K562 (cell line): ENCODE measurements at regions not wholly inside any gene's neighbourhood (a gene's known extent, or its start where the extent isn't known, plus 50 kb on each side); places are given as distances from the start of the nearest gene placed in this dataset.

ENCODE experiments used
- AFF4 ChIP-seq: sonication (generic); formaldehyde crosslinking; IDR thresholded peaks from 2 replicates; pipeline ENCODE4 v1.8.0; 2023; ENCODE audit warnings: mild to moderate bottlenecking, missing genetic modification reagents
- ERF ChIP-seq: fragments of 450-650 bp; formaldehyde crosslinking; IDR thresholded peaks from 2 replicates; pipeline ENCODE4 v1.4.0; 2020; ENCODE audit warnings: mild to moderate bottlenecking, mixed read lengths
- IRF1 ChIP-seq: sonication (generic); formaldehyde crosslinking; IDR thresholded peaks from 2 replicates; pipeline ENCODE4 v1.8.0; 2022; ENCODE audit warnings: missing genetic modification reagents, mild to moderate bottlenecking, borderline replicate concordance
- KAT2B ChIP-seq: IDR thresholded peaks from one replicate; pipeline ENCODE4 v1.6.1; 2012; ENCODE audit warnings: low read depth, mild to moderate bottlenecking, control low read depth, inconsistent platforms, low read length, moderate library complexity
- LEF1 ChIP-seq: fragments of 450-650 bp; IDR thresholded peaks from 2 replicates; pipeline ENCODE4 v1.6.1; 2016; ENCODE audit warnings: mild to moderate bottlenecking
- MTF1 ChIP-seq: fragments of 250-450 bp; sonication (Bioruptor Pico); IDR thresholded peaks from 2 replicates; pipeline ENCODE4 v1.9.0; 2021; ENCODE audit warnings: moderate library complexity, mild to moderate bottlenecking, inconsistent platforms, borderline replicate concordance
- PHF21A ChIP-seq: fragments of 450-650 bp; IDR thresholded peaks from 2 replicates; pipeline ENCODE4 v1.6.1; 2017; ENCODE audit warnings: low read depth, borderline replicate concordance
- SAP30 ChIP-seq: fragments of 200-600 bp; sonication (generic); IDR thresholded peaks from 2 replicates; pipeline ENCODE4 v1.6.1; 2012; ENCODE audit warnings: borderline replicate concordance, low read depth, mild to moderate bottlenecking, moderate library complexity, low read length, control low read depth, inconsistent platforms; ENCODE audit not compliant: insufficient read depth, poor library complexity, severe bottlenecking
- SIX5 ChIP-seq, 2 experiments: IDR thresholded peaks; 2 replicates each; pipeline ENCODE4 v1.6.1; 2011; ENCODE audit warnings: low read length in 2 of 2, borderline replicate concordance in 1 of 2, low read depth in 1 of 2, mild to moderate bottlenecking in 1 of 2, moderate library complexity in 1 of 2; ENCODE audit not compliant: insufficient read depth in 1 of 2
- SMARCC2 ChIP-seq: fragments of 450-650 bp; IDR thresholded peaks from 2 replicates; pipeline ENCODE4 v1.6.1; 2017; ENCODE audit warnings: antibody characterized with exemption, moderate library complexity, mild to moderate bottlenecking, low read depth
- SNIP1 ChIP-seq: fragments of 450-650 bp; IDR thresholded peaks from 2 replicates; pipeline ENCODE4 v1.7.1; 2017; ENCODE audit warnings: low read depth, mild to moderate bottlenecking
- TFAP4 ChIP-seq: sonication (generic); formaldehyde crosslinking; IDR thresholded peaks from 2 replicates; pipeline ENCODE4 v1.8.0; 2022; ENCODE audit warnings: missing genetic modification reagents, mild to moderate bottlenecking, moderate library complexity, borderline replicate concordance
- TSHZ1 ChIP-seq: fragments of 250-450 bp; sonication (Bioruptor Pico); IDR thresholded peaks from 2 replicates; pipeline ENCODE4 v1.4.0; 2020; ENCODE audit warnings: mild to moderate bottlenecking, moderate library complexity
- ZBTB33 ChIP-seq: sonication (generic); formaldehyde crosslinking; IDR thresholded peaks from 2 replicates; pipeline ENCODE4 v1.8.1; 2023; ENCODE audit warnings: mild to moderate bottlenecking, missing genetic modification reagents
- ZNF551 ChIP-seq: fragments of 250-450 bp; sonication (Bioruptor Pico); IDR thresholded peaks from 2 replicates; pipeline ENCODE4 v1.5.0; 2021; ENCODE audit warnings: mild to moderate bottlenecking, moderate library complexity
- ZNF778 ChIP-seq: fragments of 450-650 bp; formaldehyde crosslinking; IDR thresholded peaks from 2 replicates; pipeline ENCODE4 v1.4.0; 2020; ENCODE audit warnings: mild to moderate bottlenecking, moderate library complexity

GRCh38 chr15:79595995-79596622 lies 164.0 kb downstream of the MINAR1 start (continued):
- TF ChIP-seq TSHZ1 (no peak), ERF (no peak), PHF21A (peak; percentile 49; the same call in 1 of the 2 replicates), ZBTB33 (no peak), SNIP1 (no peak), SAP30 (no peak), TFAP4 (peak; percentile 50; the same call in 1 of the 2 replicates), SMARCC2 (no peak), AFF4 (CRISPR knock-in tag) (no peak), ZNF551 (no peak), SIX5 (IDR thresholded peaks at IDR 0.05; ENCODE audit: borderline replicate concordance in 1 of 2, insufficient read depth in 1 of 2, low read depth in 1 of 2, low read length in 2 of 2) (no peak), LEF1 (no peak), KAT2B (no peak), MTF1 (CRISPR knock-in tag) (no peak), ZNF778 (CRISPR knock-in tag) (no peak), IRF1 (CRISPR knock-in tag) (no peak)
